SK-N-MC (cell line): ENCODE measurements at regions not wholly inside any gene's neighbourhood (a gene's known extent, or its start where the extent isn't known, plus 50 kb on each side); places are given as distances from the start of the nearest gene placed in this dataset.

Experiments used
- DNase-seq: peaks from one replicate; pipeline ENCODE4 v3.0.0-alpha.2; 2011; ENCODE audit warnings: low read depth, low spot score
- H3K27ac ChIP-seq: fragments of 200-600 bp; sonication (generic); 2 replicates; pipeline ENCODE4 v1.5.1; 2016; ENCODE audit warnings: mixed run types
- H3K36me3 ChIP-seq: fragments of 200-600 bp; sonication (generic); 2 replicates; pipeline ENCODE4 v1.6.1; 2017; ENCODE audit warnings: antibody characterized with exemption, low read length, mixed read lengths; ENCODE audit not compliant: insufficient read depth
- H3K4me3 ChIP-seq: fragments of 200-600 bp; sonication (generic); 2 replicates; pipeline ENCODE4 v1.5.1; 2016
- H3K9ac ChIP-seq: fragments of 200-600 bp; sonication (generic); 2 replicates; pipeline ENCODE4 v1.8.0; 2017; ENCODE audit warnings: mixed run types, mixed read lengths; ENCODE audit not compliant: insufficient read length
- H3K9me3 ChIP-seq: fragments of 200-600 bp; sonication (generic); 2 replicates; pipeline ENCODE4 v1.6.1; 2017; ENCODE audit warnings: low read depth, mild to moderate bottlenecking, antibody characterized with exemption, low read length, moderate library complexity, mixed read lengths
- EZH2 ChIP-seq: fragments of 200-600 bp; sonication (generic); IDR thresholded peaks from one replicate; pipeline ENCODE4 v1.6.1; 2017; ENCODE audit warnings: antibody characterized with exemption
- FOXP2 ChIP-seq: optimal IDR thresholded peaks from 2 replicates; pipeline ENCODE3; 2011; ENCODE audit warnings: mild to moderate bottlenecking, moderate library complexity; ENCODE audit not compliant: insufficient read depth; ENCODE audit errors: extremely low read length, control extremely low read depth
- POLR2AphosphoS5 ChIP-seq: IDR thresholded peaks from 2 replicates; pipeline ENCODE4 v1.6.1; 2012; ENCODE audit warnings: mild to moderate bottlenecking, low read depth, low read length, borderline replicate concordance

DNA sequence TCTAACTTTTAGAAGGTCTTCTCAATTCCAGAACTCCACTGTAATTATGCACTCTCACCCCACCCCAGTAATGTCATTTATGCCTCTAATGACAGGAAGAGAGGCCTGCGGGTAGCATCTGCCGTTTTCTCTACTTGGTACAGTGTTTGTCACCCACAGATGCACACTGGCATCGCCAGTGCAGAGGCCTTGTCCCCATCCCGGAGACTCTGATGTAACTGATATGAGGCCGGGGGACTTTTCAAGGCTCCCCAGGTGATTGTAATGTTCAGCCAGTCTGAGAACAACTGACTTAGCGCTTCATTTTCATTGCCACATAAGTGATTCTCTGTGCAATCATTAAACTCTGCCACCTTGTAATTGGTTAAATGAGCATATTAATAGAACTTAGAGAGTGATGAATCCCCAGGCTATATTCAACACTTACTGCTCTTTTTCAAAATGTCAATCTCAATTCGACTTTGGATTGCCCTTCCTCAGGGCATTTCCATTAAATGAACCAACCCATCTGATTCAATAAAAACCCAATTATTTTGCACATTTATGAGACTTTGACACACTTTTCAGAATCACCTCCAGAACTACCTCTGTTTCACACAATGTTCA is 113.2 kb downstream of the HERPUD2 start:
- DNase-seq: no peak
- no peaks in the 10 kb centered on the region for H3K36me3 ChIP-seq
- no peak overlapping the region for H3K27ac ChIP-seq
- no peak for TF ChIP-seq EZH2
- TF ChIP-seq FOXP2: no peak
- TF ChIP-seq POLR2AphosphoS5: no peak
- no peaks in the 10 kb centered on the region for H3K9me3 ChIP-seq
- no peak overlapping the region for H3K9ac ChIP-seq
- no peak overlapping the region for H3K4me3 ChIP-seq

DNA sequence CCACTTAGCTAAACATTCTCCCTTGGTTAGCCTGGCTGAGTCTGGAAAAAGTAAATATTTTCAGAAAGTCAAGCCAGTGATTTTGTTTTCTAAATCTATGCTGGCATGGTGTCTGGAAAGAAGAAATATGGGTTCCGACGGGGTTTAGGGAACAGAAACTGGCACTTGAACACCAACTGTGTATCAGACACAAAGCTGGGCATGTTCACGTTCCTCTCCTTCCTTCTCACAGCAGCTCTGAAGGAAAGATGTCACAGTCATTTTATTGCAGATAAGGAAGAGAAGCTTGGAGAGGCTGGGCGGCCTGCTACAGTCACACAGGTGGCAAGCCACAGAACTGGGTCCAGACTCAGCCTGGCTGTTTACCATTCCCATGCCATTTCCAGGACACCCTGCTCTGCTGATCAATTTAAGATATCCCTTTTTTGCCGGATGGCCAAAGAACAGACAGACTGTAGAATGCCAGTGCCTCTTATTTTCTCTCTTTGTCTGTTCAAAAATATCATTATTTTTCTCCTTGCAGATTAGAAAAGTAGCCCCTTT is 118.8 kb downstream of the HERPUD2 start:
- H3K9me3 ChIP-seq: no peaks in the 10 kb centered on the region
- no peak overlapping the region for H3K4me3 ChIP-seq
- H3K27ac ChIP-seq: no peak overlapping the region
- no peak for DNase-seq
- no peaks in the 10 kb centered on the region for H3K36me3 ChIP-seq
- TF ChIP-seq POLR2AphosphoS5 (no peak), EZH2 (no peak), FOXP2 (no peak)
- H3K9ac ChIP-seq: no peak overlapping the region

DNA sequence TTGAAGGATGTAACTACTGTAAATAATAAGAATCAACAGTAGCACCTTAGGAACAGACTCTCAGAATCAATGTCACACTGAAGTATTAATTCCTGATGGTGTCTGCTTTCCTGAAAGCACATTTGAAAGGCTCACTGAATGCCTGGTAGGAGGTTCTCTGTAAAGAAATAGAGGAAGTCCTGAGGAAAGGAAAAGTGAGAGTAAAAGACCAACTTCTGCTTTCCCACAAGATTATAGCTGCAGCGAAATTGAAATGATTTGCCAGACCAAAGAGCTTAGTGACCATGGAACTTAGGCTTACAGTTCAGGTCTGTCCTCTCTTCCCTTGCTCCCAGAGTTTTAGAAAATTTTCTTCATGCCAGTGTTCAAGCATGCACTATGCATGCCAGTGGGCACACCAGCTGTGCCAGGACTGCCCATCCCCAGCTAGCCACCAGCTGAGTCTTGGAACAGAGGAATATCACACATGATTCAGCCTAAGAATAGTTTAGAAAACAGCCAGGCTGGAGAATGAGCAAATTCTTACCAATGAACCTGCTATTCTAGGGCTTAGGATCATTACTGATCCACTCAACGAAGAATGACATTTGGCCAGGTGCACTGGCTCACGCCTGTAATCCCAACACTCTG is 123.2 kb downstream of the HERPUD2 start:
- no peak overlapping the region for H3K4me3 ChIP-seq
- no peaks in the 10 kb centered on the region for H3K36me3 ChIP-seq
- no peaks in the 10 kb centered on the region for H3K9me3 ChIP-seq
- TF ChIP-seq POLR2AphosphoS5 (no peak), EZH2 (no peak)
- no peak overlapping the region for H3K9ac ChIP-seq
- H3K27ac ChIP-seq: no peak overlapping the region
- DNase-seq: no peak

DNA sequence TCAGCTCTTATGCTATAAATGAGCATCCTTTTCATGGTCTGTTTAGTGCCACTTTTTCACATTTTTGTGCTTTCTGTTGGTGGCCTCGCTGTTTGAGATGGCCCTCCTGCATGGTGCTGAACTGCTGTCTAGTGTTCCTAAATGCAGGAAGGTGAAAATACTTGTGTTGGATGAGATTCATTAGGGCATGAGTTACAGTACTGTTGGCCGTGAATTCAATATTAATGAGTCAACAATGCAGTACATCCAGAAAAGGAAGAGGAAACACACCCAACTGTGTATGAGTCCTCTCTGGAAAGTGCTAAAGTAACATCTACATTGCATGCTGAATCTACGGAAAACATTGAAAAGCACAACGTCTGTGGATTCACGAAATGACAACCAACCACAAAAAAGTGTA is 124.0 kb downstream of the HERPUD2 start:
- no peak overlapping the region for H3K4me3 ChIP-seq
- H3K9ac ChIP-seq: no peak overlapping the region
- H3K36me3 ChIP-seq: no peaks in the 10 kb centered on the region
- TF ChIP-seq EZH2: no peak
- no peak for DNase-seq
- no peak overlapping the region for H3K27ac ChIP-seq
- H3K9me3 ChIP-seq: no peaks in the 10 kb centered on the region

DNA sequence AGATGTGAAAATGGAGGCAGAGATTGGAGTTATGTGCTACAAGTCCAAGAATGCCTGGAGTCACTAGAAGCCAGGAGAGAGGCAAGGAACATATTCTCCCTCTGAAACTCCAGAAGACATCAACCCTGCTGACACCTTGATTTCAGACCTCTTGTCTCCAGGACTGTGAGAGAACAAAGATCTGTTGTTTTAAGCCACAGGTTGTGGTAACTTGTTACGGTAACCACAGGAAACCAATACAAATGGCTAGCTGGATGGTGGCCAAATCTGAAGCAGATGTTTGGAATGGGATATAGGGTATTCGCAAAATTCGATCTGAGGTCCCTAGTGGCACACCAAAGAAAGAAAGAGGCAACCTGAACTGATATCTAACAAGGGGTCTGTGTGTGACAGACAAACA is 129.0 kb downstream of the HERPUD2 start:
- Histone ChIP-seq H3K4me3 (no peak overlapping the region), H3K9ac (no peak overlapping the region), H3K36me3 (no peaks in the 10 kb centered on the region), H3K27ac (no peak overlapping the region), H3K9me3 (no peaks in the 10 kb centered on the region; the same call in 1 of the 2 replicates)
- no peak for DNase-seq
- TF ChIP-seq POLR2AphosphoS5 (no peak), FOXP2 (no peak), EZH2 (no peak)

DNA sequence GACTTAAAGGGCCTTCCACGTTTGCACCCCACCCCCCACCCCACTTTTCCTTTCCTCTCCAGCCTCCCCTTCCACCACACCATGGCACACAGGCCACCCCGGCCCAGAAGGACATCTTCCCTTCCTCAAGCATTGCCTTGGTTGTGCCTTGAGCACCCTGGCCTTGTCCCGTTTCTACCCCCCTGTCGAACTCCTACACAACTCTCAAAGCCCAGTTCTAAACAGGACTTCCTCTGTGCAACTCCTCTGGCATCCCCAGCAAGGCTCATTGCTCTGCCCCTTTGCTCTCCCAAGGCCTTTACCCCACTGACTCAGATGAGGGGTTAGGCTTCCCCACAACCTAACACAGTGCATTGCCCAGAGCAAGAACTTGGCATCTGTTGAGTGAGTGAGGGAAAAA is 136.1 kb downstream of the HERPUD2 start:
- TF ChIP-seq POLR2AphosphoS5 (no peak), EZH2 (no peak), FOXP2 (no peak)
- Histone ChIP-seq H3K4me3 (no peak overlapping the region), H3K27ac (no peak overlapping the region), H3K9me3 (no peaks in the 10 kb centered on the region; the same call in 1 of the 2 replicates), H3K9ac (no peak overlapping the region), H3K36me3 (no peaks in the 10 kb centered on the region)
- no peak for DNase-seq

DNA sequence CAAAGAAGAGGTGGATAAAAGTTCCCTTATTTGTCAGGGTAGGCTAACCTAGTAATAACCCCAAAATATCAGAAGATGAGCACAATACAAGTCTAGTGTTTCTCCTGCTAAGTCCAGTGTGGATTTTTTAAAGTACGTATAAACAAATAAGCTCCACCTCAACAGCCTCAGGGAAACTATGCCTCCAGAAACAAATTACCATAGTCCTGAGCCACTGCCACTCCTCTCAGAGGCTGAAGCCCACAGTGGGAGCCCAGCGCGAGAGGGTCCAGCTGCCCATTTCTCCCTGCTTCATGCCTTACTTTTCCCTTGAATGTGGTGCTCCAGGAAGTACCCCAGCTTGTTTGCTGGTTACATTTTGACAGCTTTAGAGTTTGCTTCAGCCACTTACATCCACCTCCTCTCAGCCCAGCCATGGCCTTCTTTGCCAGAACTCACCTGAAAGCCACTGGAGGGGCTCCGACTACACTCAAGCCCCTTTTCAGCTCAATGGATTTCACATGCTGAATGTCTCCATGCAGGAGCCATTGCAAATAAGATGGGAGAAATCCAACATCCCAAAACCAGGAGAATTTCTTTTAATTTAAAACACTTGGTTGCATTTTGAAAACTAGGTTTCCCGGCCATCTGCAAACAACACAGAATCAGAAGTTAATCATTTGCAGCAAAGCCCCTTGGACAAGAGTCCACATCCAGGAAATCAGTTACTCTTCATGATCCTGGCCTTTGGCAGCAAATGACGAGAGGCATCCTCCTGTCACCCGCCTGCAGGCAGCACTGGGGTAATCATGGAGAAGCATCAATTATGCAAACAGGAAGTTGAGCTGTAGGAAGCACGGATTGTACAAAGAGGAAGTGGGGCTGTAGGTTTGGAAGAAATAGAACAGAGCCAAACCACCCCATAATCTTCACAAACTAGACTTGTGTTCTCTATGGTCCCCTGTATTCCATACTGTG is 138.1 kb downstream of the HERPUD2 start:
- Histone ChIP-seq H3K9me3 (no peaks in the 10 kb centered on the region), H3K36me3 (no peaks in the 10 kb centered on the region), H3K4me3 (peak overlapping the region; percentile 28; the same call in 1 of the 2 replicates), H3K27ac (peak overlapping the region; percentile 49; the same call in 1 of the 2 replicates), H3K9ac (no peak overlapping the region)
- peak; percentile 35 for DNase-seq
- TF ChIP-seq POLR2AphosphoS5 (no peak; the same call in 1 of the 2 replicates), FOXP2 (no peak), EZH2 (no peak)

DNA sequence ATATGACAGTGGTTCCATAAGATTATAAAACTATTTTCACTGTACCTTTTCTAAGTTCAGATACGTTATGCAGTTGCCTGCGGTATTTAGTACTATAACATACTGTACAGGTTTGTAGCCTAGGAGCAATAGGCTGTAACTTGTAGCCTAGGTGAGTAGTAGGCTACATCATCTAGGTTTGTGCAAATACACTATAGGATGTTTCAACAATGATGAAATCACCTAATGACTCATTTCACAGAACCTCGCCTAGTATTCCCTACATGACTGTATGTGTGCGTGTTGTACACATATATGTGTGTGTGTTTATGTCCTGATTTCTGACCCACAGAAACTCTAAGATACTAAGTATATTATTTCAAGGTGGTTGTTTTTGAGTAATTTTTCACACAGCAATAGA is 139.0 kb downstream of the HERPUD2 start:
- no peak overlapping the region for H3K4me3 ChIP-seq
- no peak overlapping the region for H3K27ac ChIP-seq
- DNase-seq: no peak
- H3K9me3 ChIP-seq: no peaks in the 10 kb centered on the region
- H3K36me3 ChIP-seq: no peaks in the 10 kb centered on the region
- no peak overlapping the region for H3K9ac ChIP-seq
- TF ChIP-seq EZH2: no peak
- TF ChIP-seq POLR2AphosphoS5: no peak
- no peak for TF ChIP-seq FOXP2
